OCI-LY3 (cell line): ENCODE measurements at regions not wholly inside any gene's neighbourhood (a gene's known extent, or its start where the extent isn't known, plus 50 kb on each side); places are given as distances from the start of the nearest gene placed in this dataset.
A peak's percentile ranks its signal among the peaks of the same experiment; 100 is the strongest.

ENCODE experiments used
- H2AFZ ChIP-seq: fragments of 200-600, 300-600 bp; shearing (Covaris generic); 2 replicates; pipeline ENCODE4 v1.6.0; 2014; ENCODE audit warnings: antibody characterized with exemption, low read depth, low read length
- H3K27ac ChIP-seq: fragments of 200-600, 300-600 bp; sonication (generic); 2 replicates; pipeline ENCODE4 v1.5.1; 2014; ENCODE audit warnings: mild to moderate bottlenecking, low read length, moderate library complexity, mixed read lengths
- H3K27me3 ChIP-seq: fragments of 200-600, 300-600 bp; sonication (generic); 2 replicates; pipeline ENCODE4 v1.6.1; 2014; ENCODE audit warnings: low read depth, low read length, mixed read lengths
- H3K36me3 ChIP-seq: fragments of 200-600, 300-600 bp; sonication (generic); replicated peaks from 2 replicates; pipeline ENCODE3; 2014; ENCODE audit warnings: low read depth, low read length, mixed read lengths
- H3K4me1 ChIP-seq: fragments of 300-600, 200-600 bp; sonication (generic); 2 replicates; pipeline ENCODE4 v1.6.1; 2014; ENCODE audit warnings: low read length, mixed read lengths
- H3K4me2 ChIP-seq: fragments of 200-600, 300-600 bp; sonication (generic); 2 replicates; pipeline ENCODE4 v1.6.1; 2014; ENCODE audit warnings: low read length, mixed read lengths
- H3K4me3 ChIP-seq: fragments of 300-600, 200-600 bp; sonication (generic); 2 replicates; pipeline ENCODE4 v1.5.1; 2014; ENCODE audit warnings: antibody characterized with exemption, mild to moderate bottlenecking, low read length, moderate library complexity
- H3K79me2 ChIP-seq: fragments of 300-600, 200-600 bp; shearing (Covaris generic); 2 replicates; pipeline ENCODE4 v1.6.1; 2014; ENCODE audit warnings: mild to moderate bottlenecking, low read length, mixed read lengths
- H3K9ac ChIP-seq: fragments of 300-600, 200-600 bp; shearing (Covaris generic); 2 replicates; pipeline ENCODE4 v1.6.0; 2014; ENCODE audit warnings: mild to moderate bottlenecking, low read length, moderate library complexity
- H3K9me3 ChIP-seq: fragments of 200-600, 300-600 bp; shearing (Covaris generic); 2 replicates; pipeline ENCODE4 v1.6.1; 2014; ENCODE audit warnings: low read length, mixed read lengths; ENCODE audit not compliant: insufficient read depth
- H4K20me1 ChIP-seq: fragments of 200-600, 300-600 bp; sonication (generic); 2 replicates; pipeline ENCODE4 v1.6.1; 2016; ENCODE audit warnings: low read length, mixed read lengths; ENCODE audit not compliant: insufficient read depth
- CTCF ChIP-seq: fragments of 200-600, 300-600 bp; sonication (generic); IDR thresholded peaks from 2 replicates; pipeline ENCODE4 v1.5.1; 2014; ENCODE audit warnings: antibody characterized with exemption, low read length, low read depth
- EZH2phosphoT487 ChIP-seq: fragments of 200-600 bp; shearing (Covaris generic); IDR thresholded peaks from 2 replicates; pipeline ENCODE4 v1.6.1; 2018; ENCODE audit warnings: antibody characterized with exemption, mixed run types, low read depth

- H3K9ac ChIP-seq: no peak overlapping the region
- H3K27ac ChIP-seq: peak overlapping the region; percentile 24; the same call in 1 of the 2 replicates
- H4K20me1 ChIP-seq: no peaks in the 10 kb centered on the region
- H3K79me2 ChIP-seq: no peaks in the 10 kb centered on the region
- H3K36me3 ChIP-seq: no peaks in the 10 kb centered on the region
- H3K4me3 ChIP-seq: peak overlapping the region; percentile 38; the same call in 1 of the 2 replicates
- no peaks in the 10 kb centered on the region for H3K9me3 ChIP-seq
- peak overlapping the region; percentile 78 for H3K4me2 ChIP-seq
- no peak for TF ChIP-seq EZH2phosphoT487
- no peak for TF ChIP-seq CTCF
- peak overlapping the region; percentile 44; the same call in 1 of the 2 replicates for H2AFZ ChIP-seq
- H3K27me3 ChIP-seq: peaks cover 23% of the 10 kb centered on the region
- peaks cover 20% of the 10 kb centered on the region for H3K4me1 ChIP-seq
Observed at GRCh38 chr10:78658645-78659597, 409.8 kb upstream of the ZMIZ1 start.

- Histone ChIP-seq H2AFZ (no peak overlapping the region), H4K20me1 (no peaks in the 10 kb centered on the region), H3K9me3 (no peaks in the 10 kb centered on the region), H3K9ac (no peak overlapping the region), H3K27ac (no peak overlapping the region), H3K4me3 (no peak overlapping the region), H3K4me2 (no peak overlapping the region), H3K27me3 (peaks cover 18% of the 10 kb centered on the region), H3K79me2 (no peaks in the 10 kb centered on the region), H3K36me3 (no peaks in the 10 kb centered on the region), H3K4me1 (peaks cover 20% of the 10 kb centered on the region)
- TF ChIP-seq CTCF (no peak), EZH2phosphoT487 (no peak)
Observed at GRCh38 chr10:78659598-78659967, 409.2 kb upstream of the ZMIZ1 start.

GRCh38 chr10:78660446-78661106 is 408.2 kb upstream of the ZMIZ1 start:
- TF ChIP-seq CTCF (no peak), EZH2phosphoT487 (no peak)
- Histone ChIP-seq H3K27ac (no peak overlapping the region), H3K79me2 (no peaks in the 10 kb centered on the region), H2AFZ (no peak overlapping the region), H3K4me3 (no peak overlapping the region), H4K20me1 (no peaks in the 10 kb centered on the region), H3K27me3 (peaks cover 12% of the 10 kb centered on the region; the same call in 1 of the 2 replicates), H3K36me3 (no peaks in the 10 kb centered on the region), H3K4me2 (no peak overlapping the region), H3K9ac (no peak overlapping the region), H3K9me3 (no peaks in the 10 kb centered on the region), H3K4me1 (peaks cover 20% of the 10 kb centered on the region)

- H3K36me3 ChIP-seq: no peaks in the 10 kb centered on the region
- H4K20me1 ChIP-seq: no peaks in the 10 kb centered on the region
- H2AFZ ChIP-seq: no peak overlapping the region
- H3K27ac ChIP-seq: no peak overlapping the region
- H3K4me3 ChIP-seq: no peak overlapping the region
- H3K9ac ChIP-seq: no peak overlapping the region
- no peaks in the 10 kb centered on the region for H3K79me2 ChIP-seq
- no peaks in the 10 kb centered on the region for H3K9me3 ChIP-seq
- H3K4me1 ChIP-seq: peaks cover 11% of the 10 kb centered on the region
- peaks cover 12% of the 10 kb centered on the region; the same call in 1 of the 2 replicates for H3K27me3 ChIP-seq
- TF ChIP-seq EZH2phosphoT487 (no peak), CTCF (no peak)
- no peak overlapping the region for H3K4me2 ChIP-seq
Observed at GRCh38 chr10:78663721-78664120, 405.0 kb upstream of the ZMIZ1 start.
